ENCODE measurements at regions not wholly inside any gene's neighbourhood (a gene's known extent, or its start where the extent isn't known, plus 50 kb on each side); places are given as distances from the start of the nearest gene placed in this dataset.
"Not testable (repeated sequence)": the region's sequence is repeated elsewhere in the genome, so short reads cannot be mapped to it uniquely, and the experiment has no call there.

- ATAC-seq: peak; percentile 51
Observed at GRCh38 chr5:56685503-56686217, 129.7 kb upstream of the MAP3K1 start.

GRCh38 chr5:56684159-56684558 lies 131.2 kb upstream of the MAP3K1 start:
- peak; percentile 22 for ATAC-seq

- ATAC-seq: no peak
Observed at GRCh38 chr5:56683733-56684132, 131.6 kb upstream of the MAP3K1 start.

GRCh38 chr5:56683281-56683680 lies 132.1 kb upstream of the MAP3K1 start:
- peak; percentile 80 for ATAC-seq

- no peak for ATAC-seq
Observed at GRCh38 chr5:56681346-56681745, 134.0 kb upstream of the MAP3K1 start.

GRCh38 chr5:56680731-56681130 lies 134.6 kb upstream of the MAP3K1 start:
- no peak for ATAC-seq

GRCh38 chr5:56677690-56678305 lies 137.6 kb upstream of the MAP3K1 start:
- peak; percentile 22 for ATAC-seq

GRCh38 chr5:56676091-56676768 lies 139.1 kb upstream of the MAP3K1 start:
- ATAC-seq: peak; percentile 74

- ATAC-seq: no peak
Observed at GRCh38 chr5:56674441-56674840, 140.9 kb upstream of the MAP3K1 start.

GRCh38 chr5:56673171-56673570 lies 142.2 kb upstream of the MAP3K1 start:
- ATAC-seq: no peak

GRCh38 chr5:56671571-56671970 lies 143.8 kb upstream of the MAP3K1 start:
- no peak for ATAC-seq

- ATAC-seq: no peak
Observed at GRCh38 chr5:56670916-56671315, 144.4 kb upstream of the MAP3K1 start.

GRCh38 chr5:56669534-56670483 lies 145.5 kb upstream of the MAP3K1 start:
- ATAC-seq: peak; percentile 91

GRCh38 chr5:56668996-56669395 lies 146.4 kb upstream of the MAP3K1 start:
- peak; percentile 69 for ATAC-seq

GRCh38 chr5:56667692-56668091 lies 147.7 kb upstream of the MAP3K1 start:
- ATAC-seq: no peak

GRCh38 chr5:56666901-56667300 lies 148.4 kb upstream of the MAP3K1 start:
- ATAC-seq: no peak

- not testable (repeated sequence) for ATAC-seq
Observed at GRCh38 chr5:56665117-56665516, 150.2 kb upstream of the MAP3K1 start.

- ATAC-seq: no peak
Observed at GRCh38 chr5:56664025-56664424, 151.3 kb upstream of the MAP3K1 start.

- no peak for ATAC-seq
Observed at GRCh38 chr5:56663523-56663922, 151.8 kb upstream of the MAP3K1 start.

GRCh38 chr5:56662893-56663292 lies 152.5 kb upstream of the MAP3K1 start:
- no peak for ATAC-seq

- ATAC-seq: no peak
Observed at GRCh38 chr5:56659971-56660370, 155.4 kb upstream of the MAP3K1 start.

GRCh38 chr5:56658972-56659371 lies 156.4 kb upstream of the MAP3K1 start:
- peak; percentile 82 for ATAC-seq

Data from esophagus mucosa (tissue), 1 donor.